ENCODE measurements at regions not wholly inside any gene's neighbourhood (a gene's known extent, or its start where the extent isn't known, plus 50 kb on each side); places are given as distances from the start of the nearest gene placed in this dataset.

DNA sequence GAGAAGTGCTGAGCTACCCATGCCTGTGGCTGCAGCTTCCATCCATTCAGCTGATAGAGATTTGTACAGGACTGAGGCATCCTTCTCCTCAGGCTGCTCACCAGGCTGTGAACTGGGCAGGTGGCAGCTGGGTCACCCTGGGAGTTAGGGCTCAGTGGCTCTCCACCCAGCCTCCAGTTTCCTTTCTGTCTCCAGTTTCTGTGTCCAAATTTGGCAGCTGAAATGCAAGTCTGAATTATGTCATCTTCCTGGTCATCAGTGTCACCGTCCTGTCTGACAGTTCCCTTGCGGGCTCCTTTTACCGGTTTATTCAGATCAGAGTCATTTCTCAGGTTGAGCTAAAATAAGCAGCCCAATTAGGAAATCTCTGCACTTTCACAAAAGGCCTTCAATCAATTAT is 93.3 kb downstream of the EDN1 start:
- no peak for DNase-seq (ENCODE audit: low spot score)

DNA sequence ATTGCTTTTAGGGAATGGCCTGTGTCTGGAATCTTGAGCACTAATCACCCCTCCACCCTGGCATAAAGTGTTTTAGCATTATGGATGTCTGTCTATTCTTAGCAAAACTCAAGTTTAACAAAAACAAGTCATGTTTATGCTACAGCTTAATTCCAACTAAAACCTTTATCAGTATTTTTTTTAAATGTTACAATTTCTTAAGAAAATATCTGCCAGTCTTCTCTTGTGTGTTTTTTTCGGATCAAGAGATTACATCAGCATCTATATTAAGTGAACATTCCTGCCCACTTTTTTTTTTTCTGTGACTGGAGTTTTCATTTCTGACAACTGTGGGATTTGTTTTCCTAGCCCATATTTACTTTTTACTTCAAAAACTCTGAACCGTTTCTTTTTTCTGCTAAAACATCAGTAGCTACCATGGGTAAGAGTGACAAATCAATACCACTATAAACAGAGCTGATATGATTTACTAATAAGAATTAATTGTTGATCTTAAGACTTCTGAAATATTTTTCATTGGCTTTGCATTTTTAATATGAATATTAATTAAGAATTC is 94.3 kb downstream of the EDN1 start:
- no peak for DNase-seq (ENCODE audit: low spot score)

GRCh38 chr6:12385316-12385715 is 95.2 kb downstream of the EDN1 start:
- no peak for DNase-seq (ENCODE audit: low spot score)

GRCh38 chr6:12386816-12387215 is 96.7 kb downstream of the EDN1 start:
- no peak for DNase-seq (ENCODE audit: low spot score)

- no peak for DNase-seq (ENCODE audit: low spot score)
Measured at GRCh38 chr6:12391472-12391871, 101.3 kb downstream of the EDN1 start.

GRCh38 chr6:12392490-12392889 is 102.3 kb downstream of the EDN1 start:
- no peak for DNase-seq (ENCODE audit: low spot score)

- no peak for DNase-seq (ENCODE audit: low spot score)
Measured at GRCh38 chr6:12393100-12393499, 102.9 kb downstream of the EDN1 start.

DNA sequence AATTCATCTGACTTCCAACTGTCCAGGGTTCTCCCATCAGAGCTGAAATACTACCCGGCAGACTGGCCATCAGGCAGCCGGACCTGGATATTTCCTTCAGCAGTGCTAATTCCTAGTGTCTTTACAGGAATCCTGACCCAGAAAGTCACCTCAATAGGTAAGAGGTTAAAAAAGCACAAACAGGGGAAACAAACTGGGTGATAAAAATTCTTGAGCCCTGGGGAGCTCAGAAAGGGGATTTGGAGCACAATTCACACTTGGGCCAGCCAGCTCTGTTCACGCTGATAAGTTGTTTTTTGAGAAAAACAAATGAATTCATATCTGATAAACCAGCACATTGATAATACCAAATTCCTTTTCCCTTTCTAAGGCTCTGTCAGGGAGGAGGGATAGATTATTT is 104.0 kb downstream of the EDN1 start:
- no peak for DNase-seq (ENCODE audit: low spot score)

GRCh38 chr6:12395898-12396297 is 105.7 kb downstream of the EDN1 start:
- DNase-seq (ENCODE audit: low spot score), result no peak

GRCh38 chr6:12401200-12401599 is 111.0 kb downstream of the EDN1 start:
- DNase-seq (ENCODE audit: low spot score), result no peak

DNA sequence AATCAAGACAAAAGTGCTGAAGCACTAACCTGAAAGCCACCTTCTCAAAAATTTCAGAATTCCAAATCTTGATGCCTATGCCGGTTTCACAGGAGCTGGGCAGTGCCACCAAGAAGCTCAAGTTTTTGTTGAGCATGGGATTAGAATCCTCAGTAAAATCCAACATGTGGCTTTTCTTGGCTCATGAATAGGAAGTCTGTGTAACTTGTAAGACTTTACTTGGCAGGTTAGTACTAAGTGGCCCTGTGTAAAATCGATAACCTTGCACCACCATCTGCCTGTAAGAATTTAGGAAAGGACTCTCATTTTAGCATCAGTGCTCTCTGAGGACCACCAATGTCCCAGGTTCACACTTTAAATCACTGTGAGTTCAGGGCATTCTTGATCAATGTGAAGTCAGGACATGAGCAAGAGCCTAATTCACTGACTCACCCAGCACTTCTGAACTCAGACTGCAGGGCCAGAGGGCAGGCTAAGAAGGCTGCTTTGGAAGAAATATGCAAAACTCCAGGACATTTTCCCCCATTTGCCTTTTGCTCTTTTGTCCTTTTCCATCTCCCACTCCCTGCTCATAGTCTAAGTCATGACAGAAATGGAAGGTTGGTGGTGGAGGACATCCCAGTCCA is 113.2 kb downstream of the EDN1 start:
- DNase-seq (ENCODE audit: low spot score), result no peak

- no peak for DNase-seq (ENCODE audit: low spot score)
Measured at GRCh38 chr6:12403947-12404647, 113.9 kb downstream of the EDN1 start.

DNA sequence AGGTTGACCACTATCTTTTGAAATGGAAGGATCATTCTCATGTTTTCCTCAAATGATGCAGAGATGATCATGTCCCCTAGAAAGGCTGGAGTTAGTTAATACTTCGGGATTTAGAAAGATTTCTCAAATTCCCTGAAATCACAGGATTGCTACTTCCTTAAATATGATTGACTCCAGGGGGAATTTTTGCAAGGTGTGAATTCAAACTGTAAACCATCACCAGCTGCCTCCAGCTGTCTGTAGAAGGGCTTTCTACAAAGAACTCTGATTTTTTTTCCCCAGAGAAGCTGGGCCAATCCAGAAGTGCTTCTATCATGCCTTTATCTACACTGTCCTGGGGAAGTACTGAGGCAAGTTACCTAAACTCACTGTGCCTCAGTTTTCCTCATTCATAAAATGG is 114.5 kb downstream of the EDN1 start:
- DNase-seq (ENCODE audit: low spot score), result no peak

DNA sequence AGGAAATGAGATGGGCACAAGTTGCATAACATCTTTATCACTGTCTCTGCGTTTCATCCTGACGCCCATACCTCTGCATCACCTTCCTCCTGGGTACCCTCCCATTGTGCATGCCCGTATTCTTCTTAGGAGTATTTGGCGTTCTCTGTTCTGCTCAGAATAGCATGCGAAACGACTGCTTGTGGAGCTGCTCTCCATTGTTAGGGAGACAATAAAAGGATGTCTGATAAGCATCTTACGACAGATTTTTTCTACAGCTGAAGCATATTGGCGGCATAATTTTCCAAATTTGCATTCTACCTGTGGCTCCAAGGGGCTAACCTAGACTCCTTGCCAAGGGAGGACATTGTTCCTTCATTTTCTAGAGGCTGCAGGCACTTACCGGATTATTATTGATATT is 118.6 kb downstream of the EDN1 start:
- no peak for DNase-seq (ENCODE audit: low spot score)

DNA sequence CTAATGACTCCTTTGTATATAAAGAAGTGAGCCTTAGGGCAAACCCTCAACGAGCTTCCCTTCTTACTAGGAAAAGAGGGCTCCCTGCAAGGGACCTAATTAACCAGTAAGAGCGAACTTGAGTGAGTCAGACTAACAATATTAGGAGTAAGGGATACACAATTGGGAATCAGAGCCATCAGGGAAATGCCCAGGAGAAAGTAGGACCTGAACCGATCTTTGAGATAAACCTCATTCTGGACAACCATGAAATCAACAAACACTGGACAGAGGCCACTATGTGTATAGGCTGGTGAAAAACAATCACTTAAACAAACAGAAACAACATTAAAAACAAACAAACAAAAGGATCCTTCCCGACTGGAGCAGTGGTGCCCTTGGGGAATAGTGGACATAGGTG is 120.8 kb downstream of the EDN1 start:
- DNase-seq (ENCODE audit: low spot score), result no peak

DNA sequence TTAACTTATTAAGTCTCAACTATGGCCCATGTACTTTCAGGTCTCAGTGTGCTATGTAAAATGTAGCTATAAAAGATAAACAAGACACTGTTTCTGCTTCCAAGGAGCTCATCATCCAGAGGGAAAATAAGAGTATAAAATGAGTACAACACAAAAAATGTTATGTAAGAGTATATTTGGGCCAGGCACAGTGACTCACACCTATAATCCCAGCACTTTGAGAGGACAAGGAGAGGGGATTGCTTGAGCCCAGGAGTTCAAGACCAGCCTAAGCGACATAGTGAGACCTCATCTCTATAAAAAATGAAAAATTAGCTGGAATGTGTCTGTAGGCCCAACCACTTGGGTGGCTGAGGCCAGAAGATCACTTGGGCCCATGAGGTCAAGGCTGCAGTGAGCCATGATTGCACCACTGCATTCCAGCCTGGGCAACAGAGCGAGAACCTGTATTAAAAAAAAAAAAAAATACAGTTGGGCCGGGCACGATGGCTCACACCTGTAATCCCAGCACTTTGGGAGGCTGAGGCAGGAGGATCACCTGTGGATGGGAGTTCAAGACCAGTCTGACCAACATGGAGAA is 124.0 kb downstream of the EDN1 start:
- DNase-seq (ENCODE audit: low spot score), result no peak

GRCh38 chr6:12415980-12416598 is 125.9 kb downstream of the EDN1 start:
- DNase-seq (ENCODE audit: low spot score), result no peak

GRCh38 chr6:12417191-12417590 is 127.0 kb downstream of the EDN1 start:
- DNase-seq (ENCODE audit: low spot score), result no peak

DNA sequence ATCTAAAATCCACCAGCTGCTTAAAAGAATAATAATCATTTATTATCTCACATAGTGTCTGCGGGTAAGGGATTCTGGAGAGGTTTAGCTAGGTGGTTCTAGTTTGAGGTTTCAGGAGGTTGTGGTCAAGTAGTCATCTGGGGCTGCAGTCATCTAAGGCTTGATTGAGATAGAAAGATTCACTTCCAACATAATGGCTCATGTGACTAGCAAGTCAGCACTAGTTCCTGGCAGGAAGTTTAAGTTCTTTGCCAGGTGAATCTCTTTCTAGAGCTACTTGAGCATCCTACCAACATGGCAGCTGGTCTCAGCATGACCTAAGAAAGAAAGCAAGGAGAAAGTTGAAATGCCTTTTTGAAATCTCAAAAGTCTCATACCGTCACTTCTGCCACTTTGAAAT is 128.8 kb downstream of the EDN1 start:
- no peak for DNase-seq (ENCODE audit: low spot score)

DNA sequence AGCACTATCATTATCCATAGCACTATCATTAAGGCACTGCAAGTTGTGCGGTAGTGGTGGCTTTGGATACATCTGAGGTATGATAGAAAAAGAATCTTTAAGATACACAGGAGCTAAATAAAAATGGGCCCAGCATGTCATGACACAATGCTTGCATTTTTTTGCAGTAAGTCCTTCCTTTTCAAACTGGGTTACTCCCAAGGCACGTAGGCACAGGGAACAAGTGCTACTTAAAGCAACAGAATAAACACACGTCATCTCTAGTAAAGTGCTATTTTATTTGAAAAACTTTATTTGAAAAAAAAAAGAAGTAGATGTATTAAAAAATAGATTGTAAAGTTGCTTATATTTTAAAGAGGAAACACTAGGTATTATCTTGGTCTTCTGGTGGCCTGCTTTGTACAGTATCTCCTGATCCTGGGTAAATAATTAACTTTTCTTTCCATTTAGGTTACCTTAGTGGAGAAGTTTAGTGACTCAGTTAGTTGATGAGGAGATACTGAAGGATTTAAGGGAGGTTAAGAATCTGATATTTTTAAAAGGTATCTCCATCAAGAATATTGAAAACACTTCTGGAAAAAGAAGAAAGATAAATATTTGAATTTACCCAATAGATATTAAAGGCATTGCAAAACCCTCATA is 129.6 kb downstream of the EDN1 start:
- DNase-seq (ENCODE audit: low spot score), result no peak

DNA sequence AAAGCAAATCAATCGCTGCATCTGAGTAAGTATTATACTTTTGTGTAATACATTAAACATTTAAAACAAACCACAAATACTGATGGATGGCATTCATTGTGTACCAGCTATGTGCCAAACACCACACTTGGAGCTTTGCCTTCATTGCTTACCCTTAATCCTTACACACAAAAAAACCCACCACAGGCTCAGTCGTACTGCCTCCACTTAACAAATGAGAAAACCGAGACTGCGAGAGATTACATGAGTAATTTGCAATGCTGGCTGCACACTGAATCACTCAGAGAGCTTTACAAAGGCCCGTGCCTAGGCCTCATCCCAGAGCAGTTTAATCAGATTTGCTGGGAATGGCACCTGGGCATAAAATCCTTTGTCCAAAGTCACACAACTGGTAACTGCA is 130.5 kb downstream of the EDN1 start:
- DNase-seq (ENCODE audit: low spot score), result no peak

DNA sequence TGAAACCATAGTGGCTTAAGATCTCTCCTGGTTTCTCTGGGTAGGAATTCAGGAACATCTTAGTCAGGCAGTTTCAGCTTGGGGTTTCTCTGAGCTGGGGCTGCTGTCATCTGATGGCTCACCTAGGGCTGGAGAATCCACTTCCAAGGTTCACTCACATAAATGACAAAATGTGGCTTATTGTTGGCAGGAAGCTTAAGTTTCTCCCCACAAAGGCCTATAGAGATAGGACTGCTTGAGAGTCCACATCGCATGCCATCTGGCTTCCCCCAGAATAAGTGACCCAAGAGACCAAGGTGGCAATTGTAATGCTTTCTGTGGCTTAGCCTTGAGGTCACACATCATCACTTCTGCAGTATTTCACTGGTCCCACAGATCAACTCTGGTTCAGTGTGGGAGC is 131.4 kb downstream of the EDN1 start:
- DNase-seq (ENCODE audit: low spot score), result no peak

- no peak for DNase-seq (ENCODE audit: low spot score)
Measured at GRCh38 chr6:12422848-12423247, 132.7 kb downstream of the EDN1 start.
